IMR-90 (cell line): ENCODE measurements at regions not wholly inside any gene's neighbourhood (a gene's known extent, or its start where the extent isn't known, plus 50 kb on each side); places are given as distances from the start of the nearest gene placed in this dataset.

ENCODE experiments used
- ATAC-seq: fragments of 200-7000 bp; cut with Tn5 transposase; 2 replicates; pipeline ENCODE4 v1.9.1; 2020; ENCODE audit warnings: low read depth, mild to moderate bottlenecking, moderate library complexity
- BruUV-seq: library from RNA; stranded (reverse); fragments of 400-500 nt; replicated peaks from 2 replicates; lab custom pipeline; 2021; lab: Mats Ljungman, UMichigan
- CTCF ChIA-PET: fragments of 300-600 bp; formaldehyde crosslinking; extraction: SDS; loops from one replicate; lab custom pipeline; 2021; ENCODE audit warnings: antibody characterized with exemption; lab: Yijun Ruan, JAX
- POLR2A ChIA-PET: fragments of 300-600 bp; sonication (Branson Sonifier 250); formaldehyde crosslinking; loops from one replicate; lab custom pipeline; 2022; ENCODE audit warnings: antibody characterized with exemption; ENCODE audit not compliant: unreplicated experiment; lab: Charles Lee
- DNase-seq: peaks from one replicate; pipeline ENCODE4 v3.0.0; 2013
- H2AFZ ChIP-seq: replicated peaks from 2 replicates; pipeline ENCODE3; 2013; ENCODE audit warnings: low read length, mild to moderate bottlenecking; ENCODE audit not compliant: poor library complexity
- H2AK5ac ChIP-seq: 2 replicates; pipeline ENCODE4 v1.6.1; 2013; ENCODE audit warnings: low read depth, low read length, inconsistent platforms
- H2AK9ac ChIP-seq: replicated peaks from 2 replicates; pipeline ENCODE3; 2013; ENCODE audit warnings: mild to moderate bottlenecking, low read depth, low read length, moderate library complexity; ENCODE audit not compliant: poor library complexity
- H2BK120ac ChIP-seq: 2 replicates; pipeline ENCODE4 v1.6.1; 2013; ENCODE audit warnings: low read depth, low read length, inconsistent platforms
- H2BK15ac ChIP-seq: 3 replicates; pipeline ENCODE4 v1.6.1; 2013; ENCODE audit warnings: low read depth, low read length, inconsistent platforms
- H2BK20ac ChIP-seq: 2 replicates; pipeline ENCODE4 v1.6.1; 2013; ENCODE audit warnings: low read depth, mild to moderate bottlenecking, inconsistent platforms, low read length, moderate library complexity
- H2BK5ac ChIP-seq: 2 replicates; pipeline ENCODE4 v1.6.1; 2013; ENCODE audit warnings: mild to moderate bottlenecking, low read depth, low read length, inconsistent platforms; ENCODE audit not compliant: poor library complexity, severe bottlenecking
- H3K14ac ChIP-seq: replicated peaks from 2 replicates; pipeline ENCODE4 v1.6.1; 2013; ENCODE audit warnings: low read depth, low read length, inconsistent platforms
- H3K18ac ChIP-seq: 2 replicates; pipeline ENCODE4 v1.6.1; 2013; ENCODE audit warnings: low read depth, low read length, control low read depth
- H3K23ac ChIP-seq: 2 replicates; pipeline ENCODE4 v1.6.1; 2013; ENCODE audit warnings: low read depth, low read length, inconsistent platforms
- H3K27ac ChIP-seq: 2 replicates; pipeline ENCODE4 v1.5.1; 2013; ENCODE audit warnings: mild to moderate bottlenecking, control low read depth, low read length; ENCODE audit not compliant: insufficient read depth
- H3K27me3 ChIP-seq: 2 replicates; pipeline ENCODE4 v1.6.1; 2013; ENCODE audit warnings: low read length; ENCODE audit not compliant: control insufficient read depth, insufficient read depth
- H3K36me3 ChIP-seq: 2 replicates; pipeline ENCODE4 v1.6.1; 2013; ENCODE audit warnings: low read length, mixed read lengths; ENCODE audit not compliant: control insufficient read depth, insufficient read depth
- H3K4ac ChIP-seq: 2 replicates; pipeline ENCODE4 v1.6.1; 2013; ENCODE audit warnings: low read depth, low read length, inconsistent platforms
- H3K4me1 ChIP-seq: 2 replicates; pipeline ENCODE4 v1.6.1; 2013; ENCODE audit warnings: low read length, mixed read lengths; ENCODE audit not compliant: control insufficient read depth, insufficient read depth
- H3K4me2 ChIP-seq: 2 replicates; pipeline ENCODE4 v1.6.1; 2013; ENCODE audit warnings: low read depth, mild to moderate bottlenecking, control low read depth, low read length, moderate library complexity
- H3K4me3 ChIP-seq: 2 replicates; pipeline ENCODE4 v1.5.1; 2013; ENCODE audit warnings: low read depth, mild to moderate bottlenecking, control low read depth, low read length, moderate library complexity; ENCODE audit not compliant: insufficient read depth
- H3K56ac ChIP-seq: 2 replicates; pipeline ENCODE4 v1.6.1; 2013; ENCODE audit warnings: low read length, inconsistent platforms; ENCODE audit not compliant: insufficient read depth; ENCODE audit errors: extremely low read depth
- H3K79me1 ChIP-seq, 2 experiments: 2 replicates each; pipeline ENCODE4 v1.6.1; 2013; ENCODE audit warnings: low read length in 2 of 2, inconsistent platforms in 1 of 2, low read depth in 1 of 2
- H3K9ac ChIP-seq: 2 replicates; pipeline ENCODE4 v1.6.1; 2013; ENCODE audit warnings: low read depth, low read length, control low read depth
- H3K9me1 ChIP-seq: 2 replicates; pipeline ENCODE4 v1.6.1; 2013; ENCODE audit warnings: low read length, inconsistent platforms; ENCODE audit not compliant: insufficient read depth
- H3K9me3 ChIP-seq: 2 replicates; pipeline ENCODE4 v1.6.1; 2013; ENCODE audit warnings: low read length; ENCODE audit not compliant: control insufficient read depth, insufficient read depth
- H4K20me1 ChIP-seq: 2 replicates; pipeline ENCODE4 v1.6.1; 2013; ENCODE audit warnings: low read length, inconsistent platforms; ENCODE audit not compliant: insufficient read depth
- H4K5ac ChIP-seq: 2 replicates; pipeline ENCODE4 v1.6.1; 2013; ENCODE audit warnings: mild to moderate bottlenecking, low read depth, low read length, control low read depth
- H4K8ac ChIP-seq, 2 experiments: 2 replicates each; pipeline ENCODE4 v1.6.1; 2013; ENCODE audit warnings: low read depth in 2 of 2, low read length in 2 of 2, control low read depth in 1 of 2, inconsistent platforms in 1 of 2
- H4K91ac ChIP-seq: 2 replicates; pipeline ENCODE4 v1.6.1; 2013; ENCODE audit warnings: low read depth, low read length, inconsistent platforms; ENCODE audit not compliant: insufficient read depth
- BHLHE40 ChIP-seq: fragments of 150-350 bp; IDR thresholded peaks from 2 replicates; pipeline ENCODE4 v1.6.1; 2016; ENCODE audit warnings: mild to moderate bottlenecking, low read depth, low read length
- CHD1 ChIP-seq: IDR thresholded peaks from 2 replicates; pipeline ENCODE4 v1.6.1; 2012; ENCODE audit warnings: low read depth, low read length, improper control_type of control experiment
- CTCF ChIP-seq: conservative IDR thresholded peaks from 2 replicates; pipeline ENCODE4 v1.5.1; 2012; ENCODE audit warnings: mild to moderate bottlenecking, low read depth, low read length, improper control_type of control experiment
- MAZ ChIP-seq: IDR thresholded peaks from 2 replicates; pipeline ENCODE4 v1.6.1; 2012; ENCODE audit warnings: low read depth, mild to moderate bottlenecking, low read length, improper control_type of control experiment, moderate library complexity, borderline replicate concordance
- MXI1 ChIP-seq: IDR thresholded peaks from 2 replicates; pipeline ENCODE4 v1.6.1; 2012; ENCODE audit warnings: low read depth, mild to moderate bottlenecking, low read length, moderate library complexity, borderline replicate concordance
- NFE2L2 ChIP-seq: fragments of 150-350 bp; IDR thresholded peaks from 2 replicates; pipeline ENCODE4 v1.6.1; 2016; ENCODE audit warnings: low read depth, mild to moderate bottlenecking, low read length
- RCOR1 ChIP-seq: IDR thresholded peaks from 2 replicates; pipeline ENCODE4 v1.6.1; 2012; ENCODE audit warnings: mild to moderate bottlenecking, low read length, improper control_type of control experiment; ENCODE audit not compliant: insufficient replicate concordance
- RFX5 ChIP-seq: IDR thresholded peaks from 2 replicates; pipeline ENCODE4 v1.8.0; 2012; ENCODE audit warnings: low read depth, mild to moderate bottlenecking, low read length, moderate library complexity
- SMC3 ChIP-seq: fragments of 150-350 bp; IDR thresholded peaks from 2 replicates; pipeline ENCODE4 v1.6.1; 2016; ENCODE audit warnings: low read depth, mild to moderate bottlenecking, antibody characterized with exemption, low read length, moderate library complexity
- USF2 ChIP-seq: fragments of 150-350 bp; IDR thresholded peaks from 2 replicates; pipeline ENCODE4 v1.6.1; 2017; ENCODE audit warnings: mild to moderate bottlenecking, antibody characterized with exemption, low read length, low read depth
- dilution Hi-C: fragments of 300-500 bp; cut with HindIII; formaldehyde crosslinking; loops from one replicate; pipeline ENCODE4 v1.14.3; 2018; ENCODE audit warnings: low sequenced_read_pairs; ENCODE audit not compliant: unreplicated experiment
- in situ Hi-C: fragments of 300-500 bp; cut with MboI; formaldehyde crosslinking; loops from 3 replicates; pipeline ENCODE4 v1.14.3; 2019; ENCODE audit warnings: low sequenced_read_pairs, inconsistent platforms, mixed read lengths
- intact Hi-C: fragments of 100-400 bp; cut with micrococcal nuclease; formaldehyde crosslinking; loops from 2 replicates; pipeline ENCODE4 v1.10.0; 2022

- Histone ChIP-seq H4K20me1 (no peaks in the 10 kb centered on the region), H3K4me1 (no peaks in the 10 kb centered on the region), H2BK15ac (no peak overlapping the region), H2BK20ac (no peak overlapping the region), H2AK5ac (no peak overlapping the region), H4K91ac (no peak overlapping the region), H2AFZ (no peak overlapping the region), H3K27ac (no peak overlapping the region), H3K9me1 (no peaks in the 10 kb centered on the region), H4K8ac (no peak overlapping the region), H3K14ac (no peak overlapping the region), H3K4me2 (no peak overlapping the region), H3K79me1 (no peaks in the 10 kb centered on the region), H4K5ac (no peak overlapping the region), H2AK9ac (no peak overlapping the region), H3K27me3 (no peaks in the 10 kb centered on the region), H3K36me3 (no peaks in the 10 kb centered on the region), H3K56ac (no peak overlapping the region), H3K9me3 (peaks cover 2% of the 10 kb centered on the region; the same call in 1 of the 2 replicates), H3K18ac (no peak overlapping the region), H3K9ac (no peak overlapping the region), H3K4ac (no peak overlapping the region), H3K23ac (no peak overlapping the region), H2BK5ac (no peak overlapping the region), H3K4me3 (no peak overlapping the region), H2BK120ac (no peak overlapping the region)
- no TSS peak for BruUV-seq
- DNase-seq: no peak
- TF ChIP-seq MAZ (no peak), NFE2L2 (no peak), CHD1 (no peak), CTCF (no peak), BHLHE40 (no peak), USF2 (no peak), SMC3 (no peak), RCOR1 (no peak), MXI1 (no peak), RFX5 (no peak)
- no peak for ATAC-seq
- dilution Hi-C loops: no loop called here
- intact Hi-C loops: no loop called here
- ChIA-PET CTCF (no interaction called here), POLR2A (no interaction called here)
- in situ Hi-C loops: no loop called here
Measured at GRCh38 chr1:188096521-188096920, 1267.8 kb downstream of the PLA2G4A start.
